ENCODE measurements at regions not wholly inside any gene's neighbourhood (a gene's known extent, or its start where the extent isn't known, plus 50 kb on each side); places are given as distances from the start of the nearest gene placed in this dataset.

GRCh38 chr12:105843561-105843960 is 295.2 kb downstream of the NUAK1 start:
- TF ChIP-seq POLR2A (IDR thresholded peaks at IDR 0.05) (no peak), POLR2AphosphoS5 (IDR thresholded peaks at IDR 0.05; ENCODE audit: insufficient read depth in 1 of 2, low read depth in 1 of 2) (no peak)
- TF ChIP-seq, protein P1, sequence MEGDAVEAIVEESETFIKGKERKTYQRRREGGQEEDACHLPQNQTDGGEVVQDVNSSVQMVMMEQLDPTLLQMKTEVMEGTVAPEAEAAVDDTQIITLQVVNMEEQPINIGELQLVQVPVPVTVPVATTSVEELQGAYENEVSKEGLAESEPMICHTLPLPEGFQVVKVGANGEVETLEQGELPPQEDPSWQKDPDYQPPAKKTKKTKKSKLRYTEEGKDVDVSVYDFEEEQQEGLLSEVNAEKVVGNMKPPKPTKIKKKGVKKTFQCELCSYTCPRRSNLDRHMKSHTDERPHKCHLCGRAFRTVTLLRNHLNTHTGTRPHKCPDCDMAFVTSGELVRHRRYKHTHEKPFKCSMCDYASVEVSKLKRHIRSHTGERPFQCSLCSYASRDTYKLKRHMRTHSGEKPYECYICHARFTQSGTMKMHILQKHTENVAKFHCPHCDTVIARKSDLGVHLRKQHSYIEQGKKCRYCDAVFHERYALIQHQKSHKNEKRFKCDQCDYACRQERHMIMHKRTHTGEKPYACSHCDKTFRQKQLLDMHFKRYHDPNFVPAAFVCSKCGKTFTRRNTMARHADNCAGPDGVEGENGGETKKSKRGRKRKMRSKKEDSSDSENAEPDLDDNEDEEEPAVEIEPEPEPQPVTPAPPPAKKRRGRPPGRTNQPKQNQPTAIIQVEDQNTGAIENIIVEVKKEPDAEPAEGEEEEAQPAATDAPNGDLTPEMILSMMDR (IDR thresholded peaks at IDR 0.05), result no peak
